Thoracic aorta (tissue), 2 donors: ENCODE measurements at regions not wholly inside any gene's neighbourhood (a gene's known extent, or its start where the extent isn't known, plus 50 kb on each side); places are given as distances from the start of the nearest gene placed in this dataset.

ENCODE experiments used
- ATAC-seq: fragments of 150-250 bp; one replicate; pipeline ENCODE4 v1.8.0; 2017; ENCODE audit warnings: low read depth; ENCODE audit not compliant: insufficient number of reproducible peaks, low FRiP score
- DNase-seq: peaks from one replicate; pipeline ENCODE4 v3.0.0-alpha.2; 2020; ENCODE audit warnings: low spot score
- H3K27ac ChIP-seq, 2 donors: fragments of 200-600 bp; sonication (generic); 1 replicate in 1 of 2; 2 replicates in 1 of 2; pipeline ENCODE4 v1.5.1; 2016; ENCODE audit warnings: mild to moderate bottlenecking in 2 of 2, moderate library complexity in 2 of 2
- H3K27me3 ChIP-seq: fragments of 200-600 bp; sonication (generic); replicated peaks from 2 replicates; pipeline ENCODE4 v1.6.0; 2016; ENCODE audit warnings: mild to moderate bottlenecking; ENCODE audit not compliant: insufficient read depth
- H3K36me3 ChIP-seq: fragments of 200-600 bp; sonication (generic); one replicate; pipeline ENCODE4 v1.5.1; 2016
- H3K4me1 ChIP-seq, 2 donors: fragments of 200-600 bp; sonication (generic); 1 replicate in 1 of 2; 2 replicates in 1 of 2; pipeline versions ENCODE4 v1.5.1 to v1.6.0; 2016; ENCODE audit warnings: low read depth in 2 of 2, mild to moderate bottlenecking in 1 of 2; ENCODE audit not compliant: control insufficient read depth in 1 of 2
- H3K4me3 ChIP-seq: fragments of 200-600 bp; sonication (generic); 2 replicates; pipeline ENCODE4 v1.5.1; 2016; ENCODE audit warnings: mild to moderate bottlenecking
- H3K9me3 ChIP-seq: fragments of 200-600 bp; sonication (generic); 2 replicates; pipeline ENCODE4 v1.5.1; 2016
- TF ChIP-seq, protein P1 (sequence below): fragments of 200-600 bp; sonication (generic); IDR thresholded peaks from one replicate; pipeline ENCODE4 v1.5.1; 2019; ENCODE audit warnings: antibody characterized with exemption

GRCh38 chr15:62940755-62941361, 101.7 kb upstream of the TPM1 start:
- TF ChIP-seq, protein P1, sequence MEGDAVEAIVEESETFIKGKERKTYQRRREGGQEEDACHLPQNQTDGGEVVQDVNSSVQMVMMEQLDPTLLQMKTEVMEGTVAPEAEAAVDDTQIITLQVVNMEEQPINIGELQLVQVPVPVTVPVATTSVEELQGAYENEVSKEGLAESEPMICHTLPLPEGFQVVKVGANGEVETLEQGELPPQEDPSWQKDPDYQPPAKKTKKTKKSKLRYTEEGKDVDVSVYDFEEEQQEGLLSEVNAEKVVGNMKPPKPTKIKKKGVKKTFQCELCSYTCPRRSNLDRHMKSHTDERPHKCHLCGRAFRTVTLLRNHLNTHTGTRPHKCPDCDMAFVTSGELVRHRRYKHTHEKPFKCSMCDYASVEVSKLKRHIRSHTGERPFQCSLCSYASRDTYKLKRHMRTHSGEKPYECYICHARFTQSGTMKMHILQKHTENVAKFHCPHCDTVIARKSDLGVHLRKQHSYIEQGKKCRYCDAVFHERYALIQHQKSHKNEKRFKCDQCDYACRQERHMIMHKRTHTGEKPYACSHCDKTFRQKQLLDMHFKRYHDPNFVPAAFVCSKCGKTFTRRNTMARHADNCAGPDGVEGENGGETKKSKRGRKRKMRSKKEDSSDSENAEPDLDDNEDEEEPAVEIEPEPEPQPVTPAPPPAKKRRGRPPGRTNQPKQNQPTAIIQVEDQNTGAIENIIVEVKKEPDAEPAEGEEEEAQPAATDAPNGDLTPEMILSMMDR: no peak
- no peaks in the 10 kb centered on the region for H3K9me3 ChIP-seq
- peak; percentile 78 for DNase-seq

GRCh38 chr15:62941699-62942098, 100.8 kb upstream of the TPM1 start:
- no peak for ATAC-seq
- Histone ChIP-seq H3K27me3 (no peaks in the 10 kb centered on the region), H3K27ac (peak overlapping the region; percentile 88 to 92), H3K4me1 (peaks cover 20 to 28% of the 10 kb centered on the region in 2 donors), H3K4me3 (no peak overlapping the region), H3K36me3 (no peaks in the 10 kb centered on the region), H3K9me3 (no peaks in the 10 kb centered on the region)
- no peak for DNase-seq
- TF ChIP-seq, protein P1: no peak

More at GRCh38 chr15:62940755-62941361, 101.7 kb upstream of the TPM1 start:
- peak overlapping the region; percentile 88 to 92 for H3K27ac ChIP-seq
- H3K36me3 ChIP-seq: no peaks in the 10 kb centered on the region
- no peaks in the 10 kb centered on the region for H3K27me3 ChIP-seq
- peak; percentile 90 for ATAC-seq
- peak overlapping the region; percentile 30 for H3K4me3 ChIP-seq
- H3K4me1 ChIP-seq: peaks cover 20 to 28% of the 10 kb centered on the region in 2 donors

- H3K36me3 ChIP-seq: no peaks in the 10 kb centered on the region
- H3K4me3 ChIP-seq: no peak overlapping the region
- no peaks in the 10 kb centered on the region for H3K9me3 ChIP-seq
- peaks cover 20 to 28% of the 10 kb centered on the region in 2 donors for H3K4me1 ChIP-seq
- ATAC-seq (no peak), DNase-seq (no peak)
- no peaks in the 10 kb centered on the region for H3K27me3 ChIP-seq
- TF ChIP-seq, protein P1: no peak
- H3K27ac ChIP-seq: peak overlapping the region in 1 of 2 donors; percentile 92
These were observed 100.1 kb upstream of the TPM1 start for GRCh38 chr15:62942428-62942827.

DNA sequence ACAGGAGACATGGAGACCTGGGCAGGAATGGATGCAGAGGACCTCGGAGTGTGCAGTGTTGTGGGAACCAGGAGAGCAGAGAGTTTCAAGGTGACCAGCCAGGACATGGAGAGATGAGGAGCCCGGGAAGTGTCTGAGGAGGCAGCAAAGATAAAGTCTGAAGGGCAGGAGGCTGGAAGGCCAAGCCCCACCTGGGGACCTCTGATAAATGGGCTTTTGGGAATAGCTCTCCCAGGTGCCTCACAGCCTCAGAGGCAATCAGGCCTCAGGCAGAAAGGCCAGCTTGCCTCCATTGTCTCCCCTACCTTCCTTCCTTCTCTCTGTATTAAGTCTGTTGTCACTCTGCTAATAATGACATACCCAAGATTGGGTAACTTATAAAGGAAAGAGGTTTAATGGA, 97.5 kb upstream of the TPM1 start:
- H3K4me1 ChIP-seq: peaks cover 16 to 20% of the 10 kb centered on the region in 2 donors
- ATAC-seq (no peak), DNase-seq (no peak)
- no peaks in the 10 kb centered on the region for H3K36me3 ChIP-seq
- no peak overlapping the region for H3K4me3 ChIP-seq
- no peaks in the 10 kb centered on the region for H3K9me3 ChIP-seq
- H3K27me3 ChIP-seq: no peaks in the 10 kb centered on the region
- no peak overlapping the region for H3K27ac ChIP-seq
- TF ChIP-seq, protein P1: no peak

- ATAC-seq: no peak
- Histone ChIP-seq H3K4me3 (no peak overlapping the region), H3K27ac (no peak overlapping the region), H3K4me1 (peaks cover 11 to 14% of the 10 kb centered on the region in 2 donors), H3K27me3 (no peaks in the 10 kb centered on the region), H3K9me3 (no peaks in the 10 kb centered on the region), H3K36me3 (no peaks in the 10 kb centered on the region)
- TF ChIP-seq, protein P1: no peak
- no peak for DNase-seq
These were observed 96.8 kb upstream of the TPM1 start for GRCh38 chr15:62945760-62946159.
